ENCODE measurements at regions not wholly inside any gene's neighbourhood (a gene's known extent, or its start where the extent isn't known, plus 50 kb on each side); places are given as distances from the start of the nearest gene placed in this dataset.

DNA sequence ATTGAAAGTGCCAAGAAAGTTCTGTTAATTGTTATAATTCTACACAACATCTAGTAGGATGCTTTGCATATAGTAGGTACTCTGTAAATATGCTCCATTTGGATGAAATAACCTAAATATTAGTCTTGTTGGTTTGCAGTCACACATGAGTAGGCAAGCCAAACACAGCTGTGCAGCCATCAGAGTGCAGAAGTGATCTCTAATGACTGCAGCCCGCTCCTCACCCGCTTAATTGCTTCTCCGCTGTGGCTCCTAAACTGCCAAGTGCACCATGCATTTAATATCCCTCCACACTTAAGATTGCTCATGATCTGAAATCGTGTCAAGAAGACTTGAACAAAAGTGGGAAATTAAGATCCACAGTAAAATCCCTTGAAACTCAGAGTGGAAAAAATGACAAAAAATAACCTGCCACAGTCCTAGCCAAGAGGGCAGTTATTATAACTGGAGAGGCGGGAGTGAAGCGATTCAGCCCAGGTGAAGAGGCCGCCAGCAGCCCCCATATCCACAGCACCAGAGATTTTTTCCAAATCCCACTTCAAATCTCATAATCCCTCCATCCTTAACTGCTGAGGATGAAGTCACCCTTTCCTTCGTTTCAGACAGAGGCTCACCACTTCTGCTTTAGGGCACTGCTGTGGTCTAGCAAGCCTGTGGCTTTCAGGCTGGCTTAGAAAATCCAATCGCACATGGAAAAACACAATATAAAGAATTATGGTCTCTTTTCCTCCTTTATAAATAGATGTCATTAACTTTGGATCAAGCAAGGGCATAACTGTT, 69.5 kb downstream of the TMEM30B start:
- TF ChIP-seq POLR2A (IDR thresholded peaks at IDR 0.05) (no peak), POLR2AphosphoS5 (IDR thresholded peaks at IDR 0.05) (no peak), CTCF (IDR thresholded peaks at IDR 0.05) (no peak)

Data from sigmoid colon (tissue), 4 donors.